WI38 (cell line): ENCODE measurements at regions not wholly inside any gene's neighbourhood (a gene's known extent, or its start where the extent isn't known, plus 50 kb on each side); places are given as distances from the start of the nearest gene placed in this dataset.

Experiments
- H3K4me3 ChIP-seq: 2 replicates; pipeline ENCODE4 v1.5.1; 2011; ENCODE audit warnings: low read depth, mild to moderate bottlenecking, control low read depth, low read length
- CTCF ChIP-seq: IDR thresholded peaks from 2 replicates; pipeline ENCODE4 v1.5.1; 2012; ENCODE audit warnings: low read depth, mild to moderate bottlenecking, control low read depth, low read length

GRCh38 chr5:179407191-179408175 is 62.2 kb upstream of the ADAMTS2 start:
- H3K4me3 ChIP-seq, result no peak overlapping the region
- no peak for TF ChIP-seq CTCF

GRCh38 chr5:179406031-179406961 is 61.0 kb upstream of the ADAMTS2 start:
- no peak overlapping the region for H3K4me3 ChIP-seq
- TF ChIP-seq CTCF, result no peak

- TF ChIP-seq CTCF, result no peak
- H3K4me3 ChIP-seq, result no peak overlapping the region
These were observed 60.3 kb upstream of the ADAMTS2 start for GRCh38 chr5:179405426-179406030.

- no peak for TF ChIP-seq CTCF
These were observed 59.8 kb upstream of the ADAMTS2 start for GRCh38 chr5:179405054-179405416.

GRCh38 chr5:179404321-179405053 is 59.2 kb upstream of the ADAMTS2 start:
- H3K4me3 ChIP-seq, result no peak overlapping the region

More at GRCh38 chr5:179405054-179405416, 59.8 kb upstream of the ADAMTS2 start:
- H3K4me3 ChIP-seq, result no peak overlapping the region

More at GRCh38 chr5:179404321-179405053, 59.2 kb upstream of the ADAMTS2 start:
- TF ChIP-seq CTCF, result peak; percentile 83
